Endothelial cell of umbilical vein (primary cell): ENCODE measurements at regions not wholly inside any gene's neighbourhood (a gene's known extent, or its start where the extent isn't known, plus 50 kb on each side); places are given as distances from the start of the nearest gene placed in this dataset.

Experiments used
- BruUV-seq: library from RNA; stranded (reverse); fragments of 400-500 nt; replicated peaks from 2 replicates; lab custom pipeline; 2021; lab: Mats Ljungman, UMichigan
- CTCF ChIA-PET: fragments of 300-600, 350-600 bp; sonication (Branson Sonifier 250); formaldehyde crosslinking; loops from one replicate; lab custom pipeline; 2021; ENCODE audit warnings: antibody characterized with exemption, inconsistent platforms; lab: Charles Lee
- POLR2A ChIA-PET: fragments of 300-600, 350-600 bp; sonication (Branson Sonifier 250); formaldehyde crosslinking; loops from one replicate; lab custom pipeline; 2021; ENCODE audit warnings: antibody characterized with exemption, inconsistent platforms; lab: Charles Lee
- DNase-seq: peaks from one replicate; pipeline ENCODE4 v3.0.0-alpha.2; 2011; ENCODE audit warnings: low read depth, low spot score
- FAIRE-seq: peaks from 2 replicates; lab custom pipeline; 2011; peaks lifted over from hg19 to GRCh38; lab: Jason Lieb, UNC
- H2AFZ ChIP-seq: 2 replicates; pipeline ENCODE4 v1.6.0; 2012; ENCODE audit warnings: low read depth, low read length, control low read depth, inconsistent platforms
- H3K27ac ChIP-seq: 2 replicates; pipeline ENCODE4 v1.5.1; 2011; ENCODE audit warnings: low read depth, mild to moderate bottlenecking, control low read depth, low read length, moderate library complexity; ENCODE audit not compliant: insufficient read depth
- H3K27me3 ChIP-seq, 2 experiments: 2 replicates each; pipeline versions ENCODE4 v1.6.0 to v1.6.1; 2011; ENCODE audit warnings: low read length in 2 of 2, mixed read lengths in 1 of 2; ENCODE audit not compliant: control insufficient read depth in 2 of 2, insufficient read depth in 2 of 2
- H3K36me3 ChIP-seq, 2 experiments: 2 replicates in 1 of 2; 3 replicates in 1 of 2; pipeline ENCODE4 v1.5.1; 2011; ENCODE audit warnings: low read length in 2 of 2, mild to moderate bottlenecking in 1 of 2, moderate library complexity in 1 of 2; ENCODE audit not compliant: control insufficient read depth in 2 of 2, insufficient read depth in 2 of 2; ENCODE audit errors: extremely low read depth in 1 of 2
- H3K4me1 ChIP-seq: 3 replicates; pipeline ENCODE4 v1.5.1; 2011; ENCODE audit warnings: mild to moderate bottlenecking, low read length; ENCODE audit not compliant: control insufficient read depth, insufficient read depth; ENCODE audit errors: extremely low read depth
- H3K4me2 ChIP-seq: 2 replicates; pipeline ENCODE4 v1.6.1; 2011; ENCODE audit warnings: low read length, control low read depth, mixed read lengths; ENCODE audit not compliant: insufficient read depth
- H3K4me3 ChIP-seq, 3 experiments: fragments of 200-600 bp in 1 of 3; sonication (generic), shearing (Covaris generic) in 1 of 3; replicated peaks in 1 of 3; 2 replicates each; pipeline ENCODE4 v1.5.1; 2011 to 2016; ENCODE audit warnings: control low read depth in 3 of 3, low read length in 3 of 3, mild to moderate bottlenecking in 2 of 3, inconsistent platforms in 1 of 3, low read depth in 1 of 3, moderate library complexity in 1 of 3; ENCODE audit not compliant: insufficient read depth in 1 of 3
- H3K79me2 ChIP-seq: 2 replicates; pipeline ENCODE4 v1.6.0; 2012; ENCODE audit warnings: low read length, inconsistent platforms; ENCODE audit not compliant: control insufficient read depth, insufficient read depth
- H3K9ac ChIP-seq: replicated peaks from 2 replicates; pipeline ENCODE3; 2011; ENCODE audit warnings: low read length, control low read depth; ENCODE audit not compliant: insufficient read depth; ENCODE audit errors: extremely low read depth
- H3K9me1 ChIP-seq: replicated peaks from 3 replicates; pipeline ENCODE4 v1.6.0; 2011; ENCODE audit warnings: mild to moderate bottlenecking, low read length; ENCODE audit not compliant: control insufficient read depth, insufficient read depth; ENCODE audit errors: extremely low read depth
- H3K9me3 ChIP-seq: replicated peaks from 2 replicates; pipeline ENCODE4 v1.5.1; 2012; ENCODE audit warnings: low read length, inconsistent platforms; ENCODE audit not compliant: control insufficient read depth, insufficient read depth
- H4K20me1 ChIP-seq: replicated peaks from 2 replicates; pipeline ENCODE3; 2011; ENCODE audit warnings: mild to moderate bottlenecking, low read length; ENCODE audit not compliant: control insufficient read depth, insufficient read depth; ENCODE audit errors: extremely low read depth
- CTCF ChIP-seq, 2 donors: IDR thresholded peaks; 1 replicate in 1 of 2; 2 replicates in 1 of 2; pipeline ENCODE4 v1.5.1; 2011; ENCODE audit warnings: low read length in 2 of 2, mild to moderate bottlenecking in 2 of 2, moderate library complexity in 2 of 2, control low read depth in 1 of 2, inconsistent platforms in 1 of 2, low read depth in 1 of 2; ENCODE audit not compliant: insufficient read depth in 1 of 2; ENCODE audit errors: extremely low read depth in 1 of 2
- EZH2 ChIP-seq: IDR thresholded peaks from 2 replicates; pipeline ENCODE4 v1.6.1; 2012; ENCODE audit warnings: borderline replicate concordance, low read depth, mild to moderate bottlenecking, moderate library complexity, low read length, inconsistent platforms; ENCODE audit not compliant: severe bottlenecking
- FOS ChIP-seq: IDR thresholded peaks from 2 replicates; pipeline ENCODE4 v1.6.1; 2011; ENCODE audit warnings: mild to moderate bottlenecking, low read length, moderate library complexity, borderline replicate concordance; ENCODE audit not compliant: insufficient read depth
- JUN ChIP-seq: IDR thresholded peaks from 2 replicates; pipeline ENCODE4 v1.6.1; 2011; ENCODE audit warnings: borderline replicate concordance, low read depth; ENCODE audit not compliant: insufficient read length, insufficient read depth
- POLR2A ChIP-seq: IDR thresholded peaks from 2 replicates; pipeline ENCODE4 v1.6.1; 2012; ENCODE audit warnings: low read depth, mild to moderate bottlenecking, control low read depth, low read length
- POLR2AphosphoS5 ChIP-seq: IDR thresholded peaks from 2 replicates; pipeline ENCODE4 v1.6.1; 2012; ENCODE audit warnings: low read depth, mild to moderate bottlenecking, control low read depth, low read length, moderate library complexity; ENCODE audit not compliant: insufficient read depth
- dilution Hi-C: fragments of 300-500 bp; cut with MboI; formaldehyde crosslinking; loops from one replicate; pipeline ENCODE4 v1.15.0; 2019; ENCODE audit warnings: low sequenced_read_pairs; ENCODE audit not compliant: extremely low pct_ligation_motif_present
- intact Hi-C: fragments of 100-400 bp; cut with micrococcal nuclease; formaldehyde crosslinking; loops from one replicate; pipeline ENCODE4 v1.10.0; 2022

DNA sequence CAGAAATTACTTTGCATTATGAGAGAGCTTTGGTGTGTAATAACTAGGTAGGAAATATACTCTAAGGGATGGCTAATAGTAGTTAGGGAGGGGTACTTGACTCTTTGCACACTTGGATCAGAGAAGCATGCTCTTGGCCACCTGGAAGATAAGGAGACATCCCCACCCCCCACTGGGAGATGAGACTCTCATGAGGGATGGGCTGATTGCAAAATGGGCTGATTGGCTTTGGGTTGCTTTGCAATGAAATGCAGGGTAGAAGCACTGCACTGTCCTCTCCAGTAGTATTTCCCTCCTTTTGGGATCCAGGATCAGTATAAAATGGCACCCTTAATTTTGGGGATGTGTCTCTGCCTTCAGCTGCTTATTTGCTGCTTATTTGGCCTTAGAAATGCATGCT lies 71.2 kb upstream of the EPS8L3 start:
- no peaks in the 10 kb centered on the region for H3K9me3 ChIP-seq
- no peaks in the 10 kb centered on the region for H4K20me1 ChIP-seq
- ChIA-PET POLR2A (no interaction called here), CTCF (interaction anchor here (0.9 to 2.2 kb wide), 5 partner anchors 9 to 149 kb away, joined by 3 to 6 read pairs (median 5); no protein-coding TSS in a partner anchor)
- dilution Hi-C loops (no loop called here), intact Hi-C loops (no loop called here)
- TF ChIP-seq EZH2 (no peak), FOS (no peak), CTCF (IDR thresholded peaks at IDR 0.05; ENCODE audit: extremely low read depth in 1 of 2, insufficient read depth in 1 of 2, low read depth in 1 of 2, low read length in 2 of 2) (no peak), POLR2A (no peak), JUN (no peak)
- H3K27me3 ChIP-seq, result peaks cover 4 to 10% of the 10 kb centered on the region in 2 experiments
- no peak overlapping the region for H3K9ac ChIP-seq
- no peak overlapping the region for H2AFZ ChIP-seq
- no peak overlapping the region for H3K4me3 ChIP-seq
- no peaks in the 10 kb centered on the region for H3K9me1 ChIP-seq
- H3K4me2 ChIP-seq, result no peak overlapping the region
- no TSS peak for BruUV-seq
- no peaks in the 10 kb centered on the region for H3K4me1 ChIP-seq
- H3K79me2 ChIP-seq, result no peaks in the 10 kb centered on the region
- no peak overlapping the region for H3K27ac ChIP-seq
- DNase-seq (no peak), FAIRE-seq (no peak)
- no peaks in the 10 kb centered on the region for H3K36me3 ChIP-seq

GRCh38 chr1:109832945-109833344 lies 69.2 kb upstream of the EPS8L3 start:
- BruUV-seq, result no TSS peak
- DNase-seq, result no peak
- CTCF ChIA-PET, result interaction anchor here (1.1 to 2.2 kb wide), 2 partner anchors 42 to 152 kb away, joined by 3 to 5 read pairs; partner anchors contain the start of gene AHCYL1
- Histone ChIP-seq H4K20me1 (no peaks in the 10 kb centered on the region), H3K27ac (no peak overlapping the region), H3K27me3 (peaks cover 1 to 6% of the 10 kb centered on the region in 2 experiments), H3K4me3 (no peak overlapping the region), H3K36me3 (no peaks in the 10 kb centered on the region), H2AFZ (no peak overlapping the region), H3K9me3 (no peaks in the 10 kb centered on the region), H3K9me1 (no peaks in the 10 kb centered on the region), H3K9ac (no peak overlapping the region), H3K4me2 (no peak overlapping the region), H3K79me2 (no peaks in the 10 kb centered on the region), H3K4me1 (no peaks in the 10 kb centered on the region)
- FAIRE-seq, result no peak
- intact Hi-C loops, result no loop called here
- dilution Hi-C loops, result no loop called here
- TF ChIP-seq JUN, result no peak
- TF ChIP-seq CTCF (IDR thresholded peaks at IDR 0.05; ENCODE audit: extremely low read depth in 1 of 2, insufficient read depth in 1 of 2, low read depth in 1 of 2, low read length in 2 of 2), result no peak
- TF ChIP-seq POLR2A, result no peak
- TF ChIP-seq POLR2AphosphoS5, result no peak
- POLR2A ChIA-PET, result no interaction called here
